Panc1 (cell line): ENCODE measurements at regions not wholly inside any gene's neighbourhood (a gene's known extent, or its start where the extent isn't known, plus 50 kb on each side); places are given as distances from the start of the nearest gene placed in this dataset.

ENCODE experiments used
- ATAC-seq: fragments of 200-7000 bp; cut with Tn5 transposase; 2 replicates; pipeline ENCODE4 v1.9.1; 2020; ENCODE audit warnings: mild to moderate bottlenecking, moderate library complexity
- BruUV-seq: library from RNA; stranded (reverse); fragments of 400-500 nt; replicated peaks from 2 replicates; lab custom pipeline; 2021; lab: Mats Ljungman, UMichigan
- CTCF ChIA-PET: fragments of 300-600 bp; sonication (Branson Sonifier 250); formaldehyde crosslinking; loops from one replicate; lab custom pipeline; 2022; ENCODE audit warnings: antibody characterized with exemption; lab: Charles Lee
- POLR2A ChIA-PET: fragments of 300-600 bp; sonication (Branson Sonifier 250); formaldehyde crosslinking; loops from one replicate; lab custom pipeline; 2022; ENCODE audit warnings: antibody characterized with exemption; lab: Charles Lee
- DNase-seq: peaks from one replicate; pipeline ENCODE4 v3.0.0-alpha.2; 2010; ENCODE audit warnings: low read depth, low spot score
- H3K27ac ChIP-seq: 2 replicates; pipeline ENCODE4 v1.5.1; 2011; ENCODE audit warnings: mild to moderate bottlenecking, low read length, inconsistent platforms
- H3K27me3 ChIP-seq: fragments of 200-500 bp; sonication (Bioruptor generic); 2 replicates; pipeline ENCODE4 v1.6.0; 2014; ENCODE audit warnings: low read length, inconsistent platforms; ENCODE audit not compliant: control insufficient read depth, insufficient read depth
- H3K36me3 ChIP-seq: fragments of 200-500 bp; sonication (Bioruptor generic); 2 replicates; pipeline ENCODE4 v1.5.1; 2014; ENCODE audit warnings: inconsistent platforms, mild to moderate bottlenecking, low read length, moderate library complexity; ENCODE audit not compliant: control insufficient read depth, insufficient read depth
- H3K4me1 ChIP-seq: 2 replicates; pipeline ENCODE4 v1.5.1; 2011; ENCODE audit warnings: inconsistent platforms, mild to moderate bottlenecking, low read length, moderate library complexity; ENCODE audit not compliant: control insufficient read depth, insufficient read depth
- H3K4me3 ChIP-seq, 2 experiments: 2 replicates each; pipeline ENCODE4 v1.5.1; 2011 to 2012; ENCODE audit warnings: low read depth in 2 of 2, low read length in 2 of 2, mild to moderate bottlenecking in 2 of 2, inconsistent platforms in 1 of 2, moderate library complexity in 1 of 2
- H3K9me3 ChIP-seq: fragments of 200-500 bp; sonication (Bioruptor generic); 2 replicates; pipeline ENCODE4 v1.5.1; 2014; ENCODE audit warnings: low read depth, mild to moderate bottlenecking, inconsistent platforms, low read length, moderate library complexity; ENCODE audit not compliant: control insufficient read depth, insufficient read depth
- POLR2AphosphoS5 ChIP-seq: IDR thresholded peaks from 2 replicates; pipeline ENCODE4 v1.6.1; 2012; ENCODE audit warnings: mild to moderate bottlenecking, low read depth, low read length, moderate library complexity
- SIN3A ChIP-seq: IDR thresholded peaks from 2 replicates; pipeline ENCODE4 v1.6.1; 2012; ENCODE audit warnings: low read depth, mild to moderate bottlenecking, low read length, moderate library complexity, borderline replicate concordance; ENCODE audit not compliant: insufficient read depth
- TCF7L2 ChIP-seq: IDR thresholded peaks from 2 replicates; pipeline ENCODE4 v1.6.1; 2011; ENCODE audit warnings: mild to moderate bottlenecking, low read depth, low read length, inconsistent platforms
- in situ Hi-C: cut with HindIII; loops from 2 replicates; pipeline ENCODE4 v1.10.0; 2016; ENCODE audit warnings: low sequenced_read_pairs, low pct_unique_long_range_greater_than_20kb
- intact Hi-C: fragments of 100-400 bp; cut with micrococcal nuclease; formaldehyde crosslinking; loops from one replicate; pipeline ENCODE4 v1.10.0; 2022; ENCODE audit not compliant: unreplicated experiment
- TF ChIP-seq, protein P1 (sequence below), 2 experiments: IDR thresholded peaks; 2 replicates each; pipeline ENCODE4 v1.6.1; 2011 to 2012; ENCODE audit warnings: low read depth in 2 of 2, control low read depth in 1 of 2, low read length in 1 of 2, mild to moderate bottlenecking in 1 of 2, moderate library complexity in 1 of 2; ENCODE audit not compliant: insufficient read depth in 1 of 2
- TF ChIP-seq, protein P2 (sequence below): fragments of 450-650 bp; IDR thresholded peaks from 2 replicates; pipeline ENCODE4 v1.5.1; 2017; ENCODE audit warnings: mild to moderate bottlenecking

- CTCF ChIA-PET = no interaction called here
- Histone ChIP-seq H3K9me3 (no peaks in the 10 kb centered on the region), H3K27me3 (no peaks in the 10 kb centered on the region), H3K4me1 (no peaks in the 10 kb centered on the region), H3K36me3 (no peaks in the 10 kb centered on the region), H3K4me3 (no peak overlapping the region), H3K27ac (no peak overlapping the region)
- TF ChIP-seq SIN3A (no peak), POLR2AphosphoS5 (no peak)
- TF ChIP-seq, protein P1, sequence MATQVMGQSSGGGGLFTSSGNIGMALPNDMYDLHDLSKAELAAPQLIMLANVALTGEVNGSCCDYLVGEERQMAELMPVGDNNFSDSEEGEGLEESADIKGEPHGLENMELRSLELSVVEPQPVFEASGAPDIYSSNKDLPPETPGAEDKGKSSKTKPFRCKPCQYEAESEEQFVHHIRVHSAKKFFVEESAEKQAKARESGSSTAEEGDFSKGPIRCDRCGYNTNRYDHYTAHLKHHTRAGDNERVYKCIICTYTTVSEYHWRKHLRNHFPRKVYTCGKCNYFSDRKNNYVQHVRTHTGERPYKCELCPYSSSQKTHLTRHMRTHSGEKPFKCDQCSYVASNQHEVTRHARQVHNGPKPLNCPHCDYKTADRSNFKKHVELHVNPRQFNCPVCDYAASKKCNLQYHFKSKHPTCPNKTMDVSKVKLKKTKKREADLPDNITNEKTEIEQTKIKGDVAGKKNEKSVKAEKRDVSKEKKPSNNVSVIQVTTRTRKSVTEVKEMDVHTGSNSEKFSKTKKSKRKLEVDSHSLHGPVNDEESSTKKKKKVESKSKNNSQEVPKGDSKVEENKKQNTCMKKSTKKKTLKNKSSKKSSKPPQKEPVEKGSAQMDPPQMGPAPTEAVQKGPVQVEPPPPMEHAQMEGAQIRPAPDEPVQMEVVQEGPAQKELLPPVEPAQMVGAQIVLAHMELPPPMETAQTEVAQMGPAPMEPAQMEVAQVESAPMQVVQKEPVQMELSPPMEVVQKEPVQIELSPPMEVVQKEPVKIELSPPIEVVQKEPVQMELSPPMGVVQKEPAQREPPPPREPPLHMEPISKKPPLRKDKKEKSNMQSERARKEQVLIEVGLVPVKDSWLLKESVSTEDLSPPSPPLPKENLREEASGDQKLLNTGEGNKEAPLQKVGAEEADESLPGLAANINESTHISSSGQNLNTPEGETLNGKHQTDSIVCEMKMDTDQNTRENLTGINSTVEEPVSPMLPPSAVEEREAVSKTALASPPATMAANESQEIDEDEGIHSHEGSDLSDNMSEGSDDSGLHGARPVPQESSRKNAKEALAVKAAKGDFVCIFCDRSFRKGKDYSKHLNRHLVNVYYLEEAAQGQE (IDR thresholded peaks at IDR 0.05; ENCODE audit: insufficient read depth in 1 of 2, low read depth in 2 of 2, low read length in 1 of 2) = no peak
- in situ Hi-C loops (no loop called here), intact Hi-C loops (no loop called here)
- BruUV-seq = no TSS peak
- DNase-seq (no peak), ATAC-seq (no peak)
- POLR2A ChIA-PET = no interaction called here
Measured at GRCh38 chr12:114740448-114740847, 56.5 kb upstream of the TBX3 start.

GRCh38 chr12:114738460-114739184, 54.6 kb upstream of the TBX3 start:
- intact Hi-C loops = no loop called here
- in situ Hi-C loops = no loop called here

More at GRCh38 chr12:114738460-114739184, 54.6 kb upstream of the TBX3 start:
- no peak for TF ChIP-seq TCF7L2
- TF ChIP-seq POLR2AphosphoS5 = no peak
- TF ChIP-seq, protein P1 (IDR thresholded peaks at IDR 0.05; ENCODE audit: insufficient read depth in 1 of 2, low read depth in 2 of 2, low read length in 1 of 2) = no peak
- TF ChIP-seq, protein P2, sequence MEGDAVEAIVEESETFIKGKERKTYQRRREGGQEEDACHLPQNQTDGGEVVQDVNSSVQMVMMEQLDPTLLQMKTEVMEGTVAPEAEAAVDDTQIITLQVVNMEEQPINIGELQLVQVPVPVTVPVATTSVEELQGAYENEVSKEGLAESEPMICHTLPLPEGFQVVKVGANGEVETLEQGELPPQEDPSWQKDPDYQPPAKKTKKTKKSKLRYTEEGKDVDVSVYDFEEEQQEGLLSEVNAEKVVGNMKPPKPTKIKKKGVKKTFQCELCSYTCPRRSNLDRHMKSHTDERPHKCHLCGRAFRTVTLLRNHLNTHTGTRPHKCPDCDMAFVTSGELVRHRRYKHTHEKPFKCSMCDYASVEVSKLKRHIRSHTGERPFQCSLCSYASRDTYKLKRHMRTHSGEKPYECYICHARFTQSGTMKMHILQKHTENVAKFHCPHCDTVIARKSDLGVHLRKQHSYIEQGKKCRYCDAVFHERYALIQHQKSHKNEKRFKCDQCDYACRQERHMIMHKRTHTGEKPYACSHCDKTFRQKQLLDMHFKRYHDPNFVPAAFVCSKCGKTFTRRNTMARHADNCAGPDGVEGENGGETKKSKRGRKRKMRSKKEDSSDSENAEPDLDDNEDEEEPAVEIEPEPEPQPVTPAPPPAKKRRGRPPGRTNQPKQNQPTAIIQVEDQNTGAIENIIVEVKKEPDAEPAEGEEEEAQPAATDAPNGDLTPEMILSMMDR = no peak
- no peak for TF ChIP-seq SIN3A
- ATAC-seq (no peak), DNase-seq (no peak)
- H3K36me3 ChIP-seq = no peaks in the 10 kb centered on the region
- ChIA-PET CTCF (no interaction called here), POLR2A (no interaction called here)
- H3K4me1 ChIP-seq = peaks cover 2% of the 10 kb centered on the region; the same call in 1 of the 2 replicates
- BruUV-seq = no TSS peak
- no peaks in the 10 kb centered on the region for H3K27me3 ChIP-seq
- no peaks in the 10 kb centered on the region for H3K9me3 ChIP-seq
- no peak overlapping the region for H3K4me3 ChIP-seq
- no peak overlapping the region for H3K27ac ChIP-seq
